ENCODE measurements at regions not wholly inside any gene's neighbourhood (a gene's known extent, or its start where the extent isn't known, plus 50 kb on each side); places are given as distances from the start of the nearest gene placed in this dataset.
"Not testable (repeated sequence)": the region's sequence is repeated elsewhere in the genome, so short reads cannot be mapped to it uniquely, and the experiment has no call there.

- peak; percentile 47 for DNase-seq
Observed at GRCh38 chr6:79808921-79809320, 138.4 kb downstream of the ELOVL4 start.

GRCh38 chr6:79806661-79807060 lies 140.7 kb downstream of the ELOVL4 start:
- DNase-seq = not testable (repeated sequence)

GRCh38 chr6:79804732-79805131 lies 142.6 kb downstream of the ELOVL4 start:
- no peak for DNase-seq

- DNase-seq = no peak
Observed at GRCh38 chr6:79803917-79804316, 143.4 kb downstream of the ELOVL4 start.

GRCh38 chr6:79802657-79803300 lies 144.6 kb downstream of the ELOVL4 start:
- DNase-seq = no peak

GRCh38 chr6:79801362-79801761 lies 146.0 kb downstream of the ELOVL4 start:
- no peak for DNase-seq

GRCh38 chr6:79798841-79799240 lies 148.5 kb downstream of the ELOVL4 start:
- DNase-seq = no peak

- no peak for DNase-seq
Observed at GRCh38 chr6:79797912-79798311, 149.4 kb downstream of the ELOVL4 start.

GRCh38 chr6:79797163-79797764 lies 150.1 kb downstream of the ELOVL4 start:
- no peak for DNase-seq

- no peak for DNase-seq
Observed at GRCh38 chr6:79796197-79796596, 151.2 kb downstream of the ELOVL4 start.

- DNase-seq = no peak
Observed at GRCh38 chr6:79789896-79790295, 157.5 kb downstream of the ELOVL4 start.

GRCh38 chr6:79788756-79789155 lies 157.6 kb downstream of the SH3BGRL2 start:
- peak; percentile 78 for DNase-seq

GRCh38 chr6:79787626-79788025 lies 156.5 kb downstream of the SH3BGRL2 start:
- no peak for DNase-seq

GRCh38 chr6:79784395-79784753 lies 153.2 kb downstream of the SH3BGRL2 start:
- no peak for DNase-seq

- no peak for DNase-seq
Observed at GRCh38 chr6:79783670-79784394, 152.7 kb downstream of the SH3BGRL2 start.

GRCh38 chr6:79782792-79783580 lies 151.9 kb downstream of the SH3BGRL2 start:
- DNase-seq = no peak

GRCh38 chr6:79781916-79782315 lies 150.8 kb downstream of the SH3BGRL2 start:
- no peak for DNase-seq

- no peak for DNase-seq
Observed at GRCh38 chr6:79780881-79781280, 149.8 kb downstream of the SH3BGRL2 start.

GRCh38 chr6:79778816-79779215 lies 147.7 kb downstream of the SH3BGRL2 start:
- DNase-seq = no peak

- peak; percentile 91 for DNase-seq
Observed at GRCh38 chr6:79777713-79778579, 146.8 kb downstream of the SH3BGRL2 start.

- no peak for DNase-seq
Observed at GRCh38 chr6:79776076-79776475, 144.9 kb downstream of the SH3BGRL2 start.

- no peak for DNase-seq
Observed at GRCh38 chr6:79775222-79775621, 144.1 kb downstream of the SH3BGRL2 start.

All from retina (tissue), 1 donor.